ENCODE measurements at regions not wholly inside any gene's neighbourhood (a gene's known extent, or its start where the extent isn't known, plus 50 kb on each side); places are given as distances from the start of the nearest gene placed in this dataset.

DNA sequence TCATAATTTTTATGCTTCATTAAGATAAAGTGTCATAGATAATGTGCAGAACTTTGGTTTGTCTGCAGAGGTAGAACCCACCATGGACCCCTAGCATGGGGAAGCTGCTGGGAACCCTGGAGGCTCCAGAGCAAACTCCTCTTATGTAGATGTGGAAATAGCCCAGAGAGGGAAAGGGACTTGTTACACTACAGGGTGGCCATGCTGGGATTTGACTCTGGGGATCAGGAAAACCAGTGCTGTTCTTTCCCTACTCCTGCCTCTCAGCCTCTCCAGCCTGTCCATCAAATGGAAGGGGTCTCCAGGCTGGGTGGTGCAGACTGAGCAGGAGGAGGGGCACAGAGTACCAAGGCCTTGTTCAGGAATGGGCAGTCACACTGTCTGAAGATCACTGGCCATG is 54.2 kb downstream of the MSX1 start:
- CTCF ChIA-PET = no interaction called here
- no TSS peak for BruUV-seq (replicated peaks)
- Histone ChIP-seq H3K27me3 (replicated peaks; ENCODE audit: insufficient read depth, low read depth, low read length, poor library complexity) (peaks cover 9% of the 10 kb centered on the region), H3K27ac (ENCODE audit: low read depth, low read length, poor library complexity, severe bottlenecking) (no peak overlapping the region), H3K4me1 (ENCODE audit: insufficient read depth, low read length, poor library complexity, severe bottlenecking) (no peaks in the 10 kb centered on the region), H3K4me3 (ENCODE audit: low read depth, low read length, poor library complexity, severe bottlenecking) (no peak overlapping the region), H3K36me3 (ENCODE audit: insufficient read depth, low read length, poor library complexity, severe bottlenecking) (no peaks in the 10 kb centered on the region), H3K9me3 (ENCODE audit: low read depth, low read length, poor library complexity, severe bottlenecking) (no peaks in the 10 kb centered on the region)
- POLR2A ChIA-PET (ENCODE audit: low non-redundant PET) = no interaction called here
- TF ChIP-seq, protein P1, sequence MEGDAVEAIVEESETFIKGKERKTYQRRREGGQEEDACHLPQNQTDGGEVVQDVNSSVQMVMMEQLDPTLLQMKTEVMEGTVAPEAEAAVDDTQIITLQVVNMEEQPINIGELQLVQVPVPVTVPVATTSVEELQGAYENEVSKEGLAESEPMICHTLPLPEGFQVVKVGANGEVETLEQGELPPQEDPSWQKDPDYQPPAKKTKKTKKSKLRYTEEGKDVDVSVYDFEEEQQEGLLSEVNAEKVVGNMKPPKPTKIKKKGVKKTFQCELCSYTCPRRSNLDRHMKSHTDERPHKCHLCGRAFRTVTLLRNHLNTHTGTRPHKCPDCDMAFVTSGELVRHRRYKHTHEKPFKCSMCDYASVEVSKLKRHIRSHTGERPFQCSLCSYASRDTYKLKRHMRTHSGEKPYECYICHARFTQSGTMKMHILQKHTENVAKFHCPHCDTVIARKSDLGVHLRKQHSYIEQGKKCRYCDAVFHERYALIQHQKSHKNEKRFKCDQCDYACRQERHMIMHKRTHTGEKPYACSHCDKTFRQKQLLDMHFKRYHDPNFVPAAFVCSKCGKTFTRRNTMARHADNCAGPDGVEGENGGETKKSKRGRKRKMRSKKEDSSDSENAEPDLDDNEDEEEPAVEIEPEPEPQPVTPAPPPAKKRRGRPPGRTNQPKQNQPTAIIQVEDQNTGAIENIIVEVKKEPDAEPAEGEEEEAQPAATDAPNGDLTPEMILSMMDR (conservative IDR thresholded peaks at IDR 0.05; ENCODE audit: low read depth, low read length) = no peak
- TF ChIP-seq EZH2 (IDR thresholded peaks at IDR 0.05; ENCODE audit: borderline replicate concordance, low read depth, low read length, poor library complexity, severe bottlenecking) = no peak
- DNase-seq (ENCODE audit: low spot score) = no peak
- intact Hi-C loops (cut with micrococcal nuclease; ENCODE audit: unreplicated experiment) = no loop called here

DNA sequence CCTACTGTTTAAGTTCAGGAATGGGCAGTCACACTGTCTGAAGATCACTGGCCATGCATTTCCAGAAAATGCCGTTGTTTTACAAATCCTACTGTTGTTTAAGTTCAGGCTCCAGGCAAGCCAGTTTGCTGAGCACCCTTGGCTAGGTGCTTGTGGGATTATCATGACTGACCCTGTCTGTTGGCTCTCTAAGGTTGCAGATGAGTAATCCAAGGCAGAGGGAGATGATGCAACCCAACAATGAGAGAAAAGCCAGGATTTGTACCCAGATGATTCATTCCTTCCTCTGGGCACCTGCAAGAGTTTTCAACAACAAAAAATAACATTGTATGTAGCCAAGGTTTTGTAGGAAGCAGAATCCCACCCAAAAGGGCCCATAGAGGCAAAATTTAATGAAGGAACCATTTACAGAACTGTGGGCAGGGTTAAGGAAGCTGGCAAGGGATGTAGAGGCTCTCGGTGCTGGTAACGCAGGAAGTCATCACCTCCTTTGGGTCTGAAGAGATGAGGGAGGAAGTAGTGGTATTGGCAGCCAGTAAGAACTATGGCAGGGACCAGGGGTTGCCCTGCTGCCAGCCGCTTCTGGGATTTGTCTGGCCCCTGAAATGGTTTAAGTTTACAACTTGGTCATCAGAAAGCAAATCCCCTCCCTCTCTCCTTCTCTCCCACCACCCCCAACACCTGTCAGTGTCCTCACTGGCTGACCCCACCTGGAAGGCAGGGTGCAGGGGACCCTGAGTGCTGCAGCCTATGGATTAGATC is 54.8 kb downstream of the MSX1 start:
- BruUV-seq (replicated peaks) = no TSS peak
- DNase-seq (ENCODE audit: low spot score) = no peak
- Histone ChIP-seq H3K9me3 (ENCODE audit: low read depth, low read length, poor library complexity, severe bottlenecking) (no peaks in the 10 kb centered on the region), H3K4me1 (ENCODE audit: insufficient read depth, low read length, poor library complexity, severe bottlenecking) (no peaks in the 10 kb centered on the region), H3K27ac (ENCODE audit: low read depth, low read length, poor library complexity, severe bottlenecking) (no peak overlapping the region), H3K27me3 (replicated peaks; ENCODE audit: insufficient read depth, low read depth, low read length, poor library complexity) (peaks cover 3% of the 10 kb centered on the region), H3K4me3 (ENCODE audit: low read depth, low read length, poor library complexity, severe bottlenecking) (no peak overlapping the region), H3K36me3 (ENCODE audit: insufficient read depth, low read length, poor library complexity, severe bottlenecking) (no peaks in the 10 kb centered on the region)
- intact Hi-C loops (cut with micrococcal nuclease; ENCODE audit: unreplicated experiment) = no loop called here
- ChIA-PET POLR2A (ENCODE audit: low non-redundant PET) (no interaction called here), CTCF (no interaction called here)
- no peak for TF ChIP-seq EZH2 (IDR thresholded peaks at IDR 0.05; ENCODE audit: borderline replicate concordance, low read depth, low read length, poor library complexity, severe bottlenecking)
- TF ChIP-seq, protein P1 (conservative IDR thresholded peaks at IDR 0.05; ENCODE audit: low read depth, low read length) = no peak

DNA sequence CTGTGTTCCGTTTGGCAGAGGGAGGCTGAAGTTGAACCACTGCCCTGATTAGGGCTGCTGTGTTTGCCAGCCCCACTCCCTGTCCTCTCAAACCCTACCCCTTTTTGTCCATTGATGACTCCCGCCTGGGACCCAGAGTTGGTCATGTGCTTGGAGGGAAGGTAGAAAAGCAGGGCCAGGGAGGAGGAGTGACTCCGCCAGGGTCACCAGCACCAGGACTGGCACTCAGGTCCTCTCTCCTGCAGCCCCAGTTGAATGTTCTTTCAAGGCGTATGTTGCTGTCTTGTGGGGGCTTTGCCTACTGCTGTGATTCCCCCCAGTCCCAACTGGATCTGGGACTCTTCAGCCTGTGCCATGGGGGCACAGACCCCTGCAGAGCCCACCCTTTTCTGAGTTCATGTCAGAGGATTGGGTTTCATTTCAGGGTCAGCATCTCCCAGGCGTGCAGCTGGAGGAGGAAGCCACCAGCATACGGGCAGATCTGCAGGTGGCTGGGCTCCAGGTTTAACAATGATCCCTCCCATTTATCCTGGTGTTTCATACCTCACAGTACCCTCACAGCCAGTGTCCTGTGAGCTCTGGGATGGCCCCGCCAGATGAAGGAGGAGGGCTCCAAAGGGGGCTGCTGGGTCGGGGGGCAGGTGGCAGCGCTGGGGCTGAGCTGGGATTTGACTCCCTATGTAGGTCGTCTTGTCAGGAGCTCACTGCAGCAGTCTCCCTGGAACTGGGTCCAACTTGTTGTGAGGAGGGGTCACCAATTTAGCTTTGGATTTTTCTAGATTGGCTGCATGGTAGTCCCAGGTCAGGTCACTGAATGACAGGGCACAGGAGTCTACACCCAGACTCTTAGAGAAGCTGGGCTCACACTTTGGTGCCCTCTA is 55.7 kb downstream of the MSX1 start:
- ChIA-PET POLR2A (ENCODE audit: low non-redundant PET) (no interaction called here), CTCF (no interaction called here)
- H3K9me3 ChIP-seq (ENCODE audit: low read depth, low read length, poor library complexity, severe bottlenecking) = no peaks in the 10 kb centered on the region

More for the DNA sequence above, 55.7 kb downstream of the MSX1 start:
- no peak for TF ChIP-seq EZH2 (IDR thresholded peaks at IDR 0.05; ENCODE audit: borderline replicate concordance, low read depth, low read length, poor library complexity, severe bottlenecking)
- TF ChIP-seq, protein P1 (conservative IDR thresholded peaks at IDR 0.05; ENCODE audit: low read depth, low read length) = no peak
- Histone ChIP-seq H3K27me3 (replicated peaks; ENCODE audit: insufficient read depth, low read depth, low read length, poor library complexity) (no peaks in the 10 kb centered on the region), H3K36me3 (ENCODE audit: insufficient read depth, low read length, poor library complexity, severe bottlenecking) (no peaks in the 10 kb centered on the region), H3K27ac (ENCODE audit: low read depth, low read length, poor library complexity, severe bottlenecking) (no peak overlapping the region), H3K4me1 (ENCODE audit: insufficient read depth, low read length, poor library complexity, severe bottlenecking) (no peaks in the 10 kb centered on the region), H3K4me3 (ENCODE audit: low read depth, low read length, poor library complexity, severe bottlenecking) (no peak overlapping the region)
- no TSS peak for BruUV-seq (replicated peaks)
- intact Hi-C loops (cut with micrococcal nuclease; ENCODE audit: unreplicated experiment) = no loop called here
- DNase-seq (ENCODE audit: low spot score) = no peak
